Pancreas (tissue), 10 donors: ENCODE measurements at regions not wholly inside any gene's neighbourhood (a gene's known extent, or its start where the extent isn't known, plus 50 kb on each side); places are given as distances from the start of the nearest gene placed in this dataset.

Experiments
- ATAC-seq, 4 donors: fragments of 200-7000 bp; cut with Tn5 transposase; one replicate each; pipeline versions ENCODE4 v1.8.0 to v1.9.1; 2020; ENCODE audit warnings: mild to moderate bottlenecking in 4 of 4, moderate library complexity in 4 of 4
- DNase-seq, 6 donors: peaks; one replicate each; pipeline ENCODE4 v3.0.0-alpha.2; 2020
- FAIRE-seq: peaks from 2 replicates; lab custom pipeline; 2012; peaks lifted over from hg19 to GRCh38; lab: Jason Lieb, UNC
- H3K27ac ChIP-seq, 4 donors: fragments of 200-600 bp; sonication (generic); 1 replicate in 3 of 4; 2 replicates in 1 of 4; pipeline versions ENCODE4 v1.5.0 to v1.8.0; 2020
- H3K27me3 ChIP-seq, 4 donors: fragments of 200-600 bp; one replicate each; pipeline ENCODE4 v1.8.0; 2021
- H3K36me3 ChIP-seq, 3 donors: fragments of 200-600 bp; sonication (generic) in 1 of 3; one replicate each; pipeline versions ENCODE4 v1.5.0 to v1.8.0; 2020 to 2021
- H3K4me1 ChIP-seq, 3 donors: fragments of 200-600 bp; one replicate each; pipeline ENCODE4 v1.8.0; 2021
- H3K4me3 ChIP-seq, 4 donors: fragments of 200-600 bp; sonication (generic) in 2 of 4; one replicate each; pipeline versions ENCODE4 v1.5.0 to v1.8.0; 2020 to 2021
- H3K9me3 ChIP-seq, 4 donors: fragments of 200-600 bp; one replicate each; pipeline ENCODE4 v1.8.0; 2021
- CTCF ChIP-seq, 4 donors: fragments of 200-600 bp; sonication (generic) in 3 of 4; IDR thresholded peaks; one replicate each; pipeline versions ENCODE4 v1.5.0 to v1.8.0; 2021; ENCODE audit warnings: antibody characterized with exemption in 4 of 4
- WGBS, 2 donors: extraction: QIAGEN DNeasy Blood & Tissue Kit; methylation state at CpG; one replicate each; pipeline ENCODE4 v1.1.7; 2013; 5-methylcytosine and 5-hydroxymethylcytosine counted together
- intact Hi-C, 3 donors: fragments of 100-400 bp; cut with DNase I; formaldehyde crosslinking; loops; one replicate each; pipeline versions ENCODE4 v1.11.1 to v1.14.2; 2022
- donor health status: healthy with polysubstance abuse.
- donor health status: DM: no; HTN: no; CAD: no; lungs with moderate emphysema.
- donor health status: DM: no; HTN: no; CAD: no.
- donor health status: control.
- donor health status: control.
- donor health status: Bipolar disorder and iron deficiency.
- donor health status: DM: yes; HTN: yes; CAD: no.
- donor health status: DM: no; HTN: no; CAD: no.
- donor health status: DM: no; HTN: no; CAD: no.
- donor health status: DM: yes; HTN: yes; CAD: no.

GRCh38 chr2:19659024-19659792, 242.6 kb downstream of the TTC32 start:
- DNase-seq: no peak
- Histone ChIP-seq H3K4me1 (no peaks in the 10 kb centered on the region), H3K36me3 (no peaks in the 10 kb centered on the region), H3K27ac (no peak overlapping the region), H3K27me3 (no peaks in the 10 kb centered on the region), H3K4me3 (no peak overlapping the region), H3K9me3 (no peaks in the 10 kb centered on the region)
- intact Hi-C loops: no loop called here
- no peak for TF ChIP-seq CTCF (IDR thresholded peaks at IDR 0.05)
- ATAC-seq: no peak
- WGBS, 2 donors: 55 to 61% methylated on average over 3 of the region's 3 CpGs
- no peak for FAIRE-seq

- no peaks in the 10 kb centered on the region for H3K4me1 ChIP-seq
- DNase-seq: no peak
- FAIRE-seq: no peak
- no peaks in the 10 kb centered on the region for H3K9me3 ChIP-seq
- intact Hi-C loops: no loop called here
- 89 to 91% methylated on average over 1 of the region's 1 CpG for WGBS, 2 donors
- TF ChIP-seq CTCF (IDR thresholded peaks at IDR 0.05): no peak
- no peaks in the 10 kb centered on the region for H3K36me3 ChIP-seq
- no peak for ATAC-seq
- H3K27me3 ChIP-seq: no peaks in the 10 kb centered on the region
- no peak overlapping the region for H3K4me3 ChIP-seq
- H3K27ac ChIP-seq: no peak overlapping the region
Measured at GRCh38 chr2:19656011-19656410, 245.8 kb downstream of the TTC32 start.

GRCh38 chr2:19654310-19655090, 247.3 kb downstream of the TTC32 start:
- Histone ChIP-seq H3K4me1 (no peaks in the 10 kb centered on the region), H3K4me3 (no peak overlapping the region), H3K27ac (no peak overlapping the region), H3K27me3 (no peaks in the 10 kb centered on the region), H3K9me3 (no peaks in the 10 kb centered on the region), H3K36me3 (no peaks in the 10 kb centered on the region)
- intact Hi-C loops: no loop called here
- DNase-seq (no peak), ATAC-seq (no peak), FAIRE-seq (no peak)
- 74 to 78% methylated on average over 9 of the region's 9 CpGs for WGBS, 2 donors
- no peak for TF ChIP-seq CTCF (IDR thresholded peaks at IDR 0.05)

- DNase-seq (no peak), ATAC-seq (no peak), FAIRE-seq (no peak)
- Histone ChIP-seq H3K9me3 (no peaks in the 10 kb centered on the region), H3K4me3 (no peak overlapping the region), H3K4me1 (no peaks in the 10 kb centered on the region), H3K36me3 (no peaks in the 10 kb centered on the region), H3K27me3 (no peaks in the 10 kb centered on the region), H3K27ac (no peak overlapping the region)
- WGBS, 2 donors: 85 to 87% methylated on average over 10 of the region's 10 CpGs
- TF ChIP-seq CTCF (IDR thresholded peaks at IDR 0.05): no peak
- intact Hi-C loops: no loop called here
Measured at GRCh38 chr2:19653509-19653908, 248.3 kb downstream of the TTC32 start.

GRCh38 chr2:19652811-19653210, 249.0 kb downstream of the TTC32 start:
- FAIRE-seq (no peak), DNase-seq (no peak), ATAC-seq (no peak)
- Histone ChIP-seq H3K4me3 (no peak overlapping the region), H3K9me3 (no peaks in the 10 kb centered on the region), H3K27ac (no peak overlapping the region), H3K36me3 (no peaks in the 10 kb centered on the region), H3K4me1 (no peaks in the 10 kb centered on the region), H3K27me3 (no peaks in the 10 kb centered on the region)
- 32 to 65% methylated on average over 1 of the region's 1 CpG for WGBS, 2 donors
- TF ChIP-seq CTCF (IDR thresholded peaks at IDR 0.05): no peak
- intact Hi-C loops: no loop called here
